HG02870 (cell line): ENCODE measurements at regions not wholly inside any gene's neighbourhood (a gene's known extent, or its start where the extent isn't known, plus 50 kb on each side); places are given as distances from the start of the nearest gene placed in this dataset.
"Not testable (repeated sequence)": the region's sequence is repeated elsewhere in the genome, so short reads cannot be mapped to it uniquely, and the experiment has no call there.

Source experiments
- ATAC-seq: cut with Tn5 transposase; IDR thresholded peaks from one replicate; pipeline ENCODE4 v1.9.1; 2021; ENCODE audit warnings: mild to moderate bottlenecking, moderate library complexity; ENCODE audit not compliant: unreplicated experiment

- no peak for ATAC-seq
These were observed 141.7 kb upstream of the PFKP start for GRCh38 chr10:2925631-2926030.

GRCh38 chr10:2924431-2924830, 142.9 kb upstream of the PFKP start:
- no peak for ATAC-seq

- no peak for ATAC-seq
These were observed 145.2 kb upstream of the PFKP start for GRCh38 chr10:2921956-2922680.

- no peak for ATAC-seq
These were observed 146.7 kb upstream of the PFKP start for GRCh38 chr10:2920637-2921036.

GRCh38 chr10:2920168-2920567, 147.2 kb upstream of the PFKP start:
- no peak for ATAC-seq

- ATAC-seq = no peak
These were observed 148.3 kb upstream of the PFKP start for GRCh38 chr10:2919016-2919415.

- ATAC-seq = no peak
These were observed 148.9 kb upstream of the PFKP start for GRCh38 chr10:2918489-2918888.

- ATAC-seq = no peak
These were observed 149.4 kb upstream of the PFKP start for GRCh38 chr10:2917926-2918325.

- no peak for ATAC-seq
These were observed 151.9 kb upstream of the PFKP start for GRCh38 chr10:2915412-2915811.

GRCh38 chr10:2914741-2915140, 152.6 kb upstream of the PFKP start:
- ATAC-seq = no peak

GRCh38 chr10:2913474-2913873, 153.9 kb upstream of the PFKP start:
- no peak for ATAC-seq

GRCh38 chr10:2910656-2911055, 156.7 kb upstream of the PFKP start:
- no peak for ATAC-seq

GRCh38 chr10:2909921-2910320, 157.4 kb upstream of the PFKP start:
- ATAC-seq = no peak

GRCh38 chr10:2908851-2909630, 158.3 kb upstream of the PFKP start:
- ATAC-seq = no peak

GRCh38 chr10:2906974-2907373, 160.4 kb upstream of the PFKP start:
- ATAC-seq = no peak

- no peak for ATAC-seq
These were observed 161.5 kb upstream of the PFKP start for GRCh38 chr10:2905851-2906250.

GRCh38 chr10:2900530-2900929, 166.8 kb upstream of the PFKP start:
- ATAC-seq = no peak

- no peak for ATAC-seq
These were observed 167.9 kb upstream of the PFKP start for GRCh38 chr10:2899246-2899951.

GRCh38 chr10:2898509-2898860, 168.9 kb upstream of the PFKP start:
- no peak for ATAC-seq

GRCh38 chr10:2897619-2898508, 169.5 kb upstream of the PFKP start:
- ATAC-seq = no peak

- ATAC-seq = not testable (repeated sequence)
These were observed 171.0 kb upstream of the PFKP start for GRCh38 chr10:2896334-2896733.
